H1 (cell line): ENCODE measurements at regions not wholly inside any gene's neighbourhood (a gene's known extent, or its start where the extent isn't known, plus 50 kb on each side); places are given as distances from the start of the nearest gene placed in this dataset.

ENCODE experiments used
- BCL11A ChIP-seq, 2 experiments: IDR thresholded peaks; one replicate each; pipeline ENCODE4 v1.6.1; 2011; ENCODE audit warnings: low read depth in 2 of 2, low read length in 2 of 2, mild to moderate bottlenecking in 2 of 2
- CHD2 ChIP-seq: IDR thresholded peaks from 2 replicates; pipeline ENCODE4 v1.6.1; 2012; ENCODE audit warnings: low read length, improper control_type of control experiment
- EGR1 ChIP-seq: IDR thresholded peaks from 2 replicates; pipeline ENCODE4 v1.6.1; 2011; ENCODE audit warnings: low read depth, low read length, borderline replicate concordance
- EZH2 ChIP-seq: fragments of 200-600 bp; sonication (generic); IDR thresholded peaks from 2 replicates; pipeline ENCODE4 v1.7.1; 2012; ENCODE audit warnings: low read depth, mild to moderate bottlenecking, moderate library complexity, low read length, inconsistent platforms; ENCODE audit not compliant: severe bottlenecking
- GABPA ChIP-seq: IDR thresholded peaks from 2 replicates; pipeline ENCODE4 v1.6.1; 2011; ENCODE audit warnings: mild to moderate bottlenecking, low read length, moderate library complexity, borderline replicate concordance; ENCODE audit not compliant: insufficient read depth
- KDM5A ChIP-seq: fragments of 200-600 bp; IDR thresholded peaks from 2 replicates; pipeline ENCODE4 v1.7.1; 2012; ENCODE audit warnings: mild to moderate bottlenecking, low read length, inconsistent platforms, mixed read lengths
- POLR2A ChIP-seq, 2 experiments: IDR thresholded peaks; 1 replicate in 1 of 2; 2 replicates in 1 of 2; pipeline ENCODE4 v1.6.1; 2011; ENCODE audit warnings: low read depth in 2 of 2, low read length in 2 of 2, mild to moderate bottlenecking in 2 of 2; ENCODE audit errors: control extremely low read depth in 1 of 2
- POLR2AphosphoS5 ChIP-seq: IDR thresholded peaks from 2 replicates; pipeline ENCODE4 v1.6.1; 2011; ENCODE audit warnings: low read depth, low read length
- RFX5 ChIP-seq: IDR thresholded peaks from 2 replicates; pipeline ENCODE4 v1.6.1; 2011; ENCODE audit warnings: low read depth, low read length, improper control_type of control experiment, borderline replicate concordance
- RXRA ChIP-seq: IDR thresholded peaks from 2 replicates; pipeline ENCODE4 v1.6.1; 2011; ENCODE audit warnings: low read depth, mild to moderate bottlenecking, low read length, moderate library complexity; ENCODE audit not compliant: insufficient read depth
- ZNF274 ChIP-seq: IDR thresholded peaks from 2 replicates; pipeline ENCODE4 v1.7.0; 2012; ENCODE audit warnings: low read length, borderline replicate concordance; ENCODE audit errors: extremely low read depth
- TF ChIP-seq, protein P1 (sequence below): IDR thresholded peaks from 2 replicates; pipeline ENCODE4 v1.6.1; 2012; ENCODE audit warnings: inconsistent platforms
- TF ChIP-seq, protein P2 (sequence below), 3 experiments: IDR thresholded peaks; 1 replicate in 2 of 3; 2 replicates in 1 of 3; pipeline versions ENCODE4 v1.5.1 to v1.6.1; 2011; ENCODE audit warnings: low read length in 3 of 3, mild to moderate bottlenecking in 3 of 3, inconsistent platforms in 2 of 3, low read depth in 1 of 3, moderate library complexity in 1 of 3; ENCODE audit not compliant: insufficient read depth in 1 of 3; ENCODE audit errors: control extremely low read depth in 1 of 3
- TF ChIP-seq, protein P3 (sequence below): IDR thresholded peaks from 2 replicates; pipeline ENCODE4 v1.6.1; 2011; ENCODE audit warnings: low read length, improper control_type of control experiment

DNA sequence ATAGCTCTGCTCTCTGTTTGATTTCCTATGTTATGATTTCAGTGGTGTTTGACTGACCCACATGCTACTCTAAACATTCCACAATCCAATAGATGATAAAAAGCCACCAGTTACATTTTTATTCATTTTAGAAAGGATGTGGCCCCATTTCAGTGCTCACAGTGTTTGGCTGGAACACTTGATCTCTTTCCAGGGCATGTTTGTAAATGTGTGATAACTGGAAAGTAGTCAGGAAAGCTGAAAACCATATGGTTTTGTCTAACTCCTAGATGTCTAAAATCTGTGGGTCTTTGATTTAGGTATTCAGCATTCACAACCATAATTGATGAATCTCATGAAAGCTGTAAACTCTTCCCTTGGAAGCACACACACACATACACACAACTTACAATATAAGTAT, 904.9 kb upstream of the AGA start:
- TF ChIP-seq RXRA (no peak), EGR1 (no peak), POLR2A (IDR thresholded peaks at IDR 0.05; ENCODE audit: control extremely low read depth in 1 of 2, low read depth in 2 of 2, low read length in 2 of 2) (no peak), EZH2 (no peak), RFX5 (no peak), GABPA (no peak), POLR2AphosphoS5 (no peak), ZNF274 (no peak), CHD2 (no peak), BCL11A (IDR thresholded peaks at IDR 0.05; ENCODE audit: low read depth in 2 of 2, low read length in 2 of 2) (no peak), KDM5A (no peak)
- TF ChIP-seq, protein P1, sequence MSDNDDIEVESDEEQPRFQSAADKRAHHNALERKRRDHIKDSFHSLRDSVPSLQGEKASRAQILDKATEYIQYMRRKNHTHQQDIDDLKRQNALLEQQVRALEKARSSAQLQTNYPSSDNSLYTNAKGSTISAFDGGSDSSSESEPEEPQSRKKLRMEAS = no peak
- TF ChIP-seq, protein P2, sequence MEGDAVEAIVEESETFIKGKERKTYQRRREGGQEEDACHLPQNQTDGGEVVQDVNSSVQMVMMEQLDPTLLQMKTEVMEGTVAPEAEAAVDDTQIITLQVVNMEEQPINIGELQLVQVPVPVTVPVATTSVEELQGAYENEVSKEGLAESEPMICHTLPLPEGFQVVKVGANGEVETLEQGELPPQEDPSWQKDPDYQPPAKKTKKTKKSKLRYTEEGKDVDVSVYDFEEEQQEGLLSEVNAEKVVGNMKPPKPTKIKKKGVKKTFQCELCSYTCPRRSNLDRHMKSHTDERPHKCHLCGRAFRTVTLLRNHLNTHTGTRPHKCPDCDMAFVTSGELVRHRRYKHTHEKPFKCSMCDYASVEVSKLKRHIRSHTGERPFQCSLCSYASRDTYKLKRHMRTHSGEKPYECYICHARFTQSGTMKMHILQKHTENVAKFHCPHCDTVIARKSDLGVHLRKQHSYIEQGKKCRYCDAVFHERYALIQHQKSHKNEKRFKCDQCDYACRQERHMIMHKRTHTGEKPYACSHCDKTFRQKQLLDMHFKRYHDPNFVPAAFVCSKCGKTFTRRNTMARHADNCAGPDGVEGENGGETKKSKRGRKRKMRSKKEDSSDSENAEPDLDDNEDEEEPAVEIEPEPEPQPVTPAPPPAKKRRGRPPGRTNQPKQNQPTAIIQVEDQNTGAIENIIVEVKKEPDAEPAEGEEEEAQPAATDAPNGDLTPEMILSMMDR (IDR thresholded peaks at IDR 0.05; ENCODE audit: control extremely low read depth in 1 of 3, insufficient read depth in 1 of 3, low read depth in 1 of 3, low read length in 3 of 3) = no peak
- TF ChIP-seq, protein P3, sequence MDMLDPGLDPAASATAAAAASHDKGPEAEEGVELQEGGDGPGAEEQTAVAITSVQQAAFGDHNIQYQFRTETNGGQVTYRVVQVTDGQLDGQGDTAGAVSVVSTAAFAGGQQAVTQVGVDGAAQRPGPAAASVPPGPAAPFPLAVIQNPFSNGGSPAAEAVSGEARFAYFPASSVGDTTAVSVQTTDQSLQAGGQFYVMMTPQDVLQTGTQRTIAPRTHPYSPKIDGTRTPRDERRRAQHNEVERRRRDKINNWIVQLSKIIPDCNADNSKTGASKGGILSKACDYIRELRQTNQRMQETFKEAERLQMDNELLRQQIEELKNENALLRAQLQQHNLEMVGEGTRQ = no peak
